Mesothelial cell of epicardium (in vitro differentiated cells): ENCODE measurements at regions not wholly inside any gene's neighbourhood (a gene's known extent, or its start where the extent isn't known, plus 50 kb on each side); places are given as distances from the start of the nearest gene placed in this dataset.

ENCODE experiments used
- DNase-seq, 2 experiments: peaks; one replicate each; pipeline ENCODE4 v3.0.0; 2021; ENCODE audit warnings: low spot score in 2 of 2; ENCODE audit not compliant: unreplicated experiment in 2 of 2
- H3K27ac Mint-ChIP-seq: 2 replicates; pipeline ENCODE4 v1.8.0; 2021; ENCODE audit warnings: mixed read lengths
- H3K27me3 Mint-ChIP-seq: 2 replicates; pipeline ENCODE4 v1.8.0; 2021; ENCODE audit warnings: low read depth, mixed read lengths
- H3K36me3 Mint-ChIP-seq: 2 replicates; pipeline ENCODE4 v1.8.0; 2021; ENCODE audit warnings: mixed read lengths
- H3K4me1 Mint-ChIP-seq: 2 replicates; pipeline ENCODE4 v1.8.0; 2021; ENCODE audit warnings: mixed read lengths
- H3K4me3 Mint-ChIP-seq: 2 replicates; pipeline ENCODE4 v1.8.0; 2021; ENCODE audit warnings: mild to moderate bottlenecking, moderate library complexity, mixed read lengths
- H3K9me3 Mint-ChIP-seq: 2 replicates; pipeline ENCODE4 v1.8.0; 2021; ENCODE audit warnings: mixed read lengths
- TF ChIP-seq, protein P1 (sequence below): fragments of 200-600 bp; sonication (generic); IDR thresholded peaks from one replicate; pipeline ENCODE4 v1.5.0; 2021; ENCODE audit warnings: antibody characterized with exemption; ENCODE audit not compliant: unreplicated experiment

GRCh38 chr1:193413376-193413775 lies 227.0 kb upstream of the B3GALT2 start:
- Mint-ChIP-seq H3K27me3 (no peaks in the 10 kb centered on the region), H3K27ac (no peak overlapping the region), H3K4me1 (peaks cover 58% of the 10 kb centered on the region), H3K4me3 (no peak overlapping the region), H3K36me3 (peaks cover 2% of the 10 kb centered on the region), H3K9me3 (peaks cover 5% of the 10 kb centered on the region)
- no peak for DNase-seq
- TF ChIP-seq, protein P1, sequence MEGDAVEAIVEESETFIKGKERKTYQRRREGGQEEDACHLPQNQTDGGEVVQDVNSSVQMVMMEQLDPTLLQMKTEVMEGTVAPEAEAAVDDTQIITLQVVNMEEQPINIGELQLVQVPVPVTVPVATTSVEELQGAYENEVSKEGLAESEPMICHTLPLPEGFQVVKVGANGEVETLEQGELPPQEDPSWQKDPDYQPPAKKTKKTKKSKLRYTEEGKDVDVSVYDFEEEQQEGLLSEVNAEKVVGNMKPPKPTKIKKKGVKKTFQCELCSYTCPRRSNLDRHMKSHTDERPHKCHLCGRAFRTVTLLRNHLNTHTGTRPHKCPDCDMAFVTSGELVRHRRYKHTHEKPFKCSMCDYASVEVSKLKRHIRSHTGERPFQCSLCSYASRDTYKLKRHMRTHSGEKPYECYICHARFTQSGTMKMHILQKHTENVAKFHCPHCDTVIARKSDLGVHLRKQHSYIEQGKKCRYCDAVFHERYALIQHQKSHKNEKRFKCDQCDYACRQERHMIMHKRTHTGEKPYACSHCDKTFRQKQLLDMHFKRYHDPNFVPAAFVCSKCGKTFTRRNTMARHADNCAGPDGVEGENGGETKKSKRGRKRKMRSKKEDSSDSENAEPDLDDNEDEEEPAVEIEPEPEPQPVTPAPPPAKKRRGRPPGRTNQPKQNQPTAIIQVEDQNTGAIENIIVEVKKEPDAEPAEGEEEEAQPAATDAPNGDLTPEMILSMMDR = no peak

- TF ChIP-seq, protein P1 = no peak
- H3K27me3 Mint-ChIP-seq = no peaks in the 10 kb centered on the region
- H3K9me3 Mint-ChIP-seq = peaks cover 5% of the 10 kb centered on the region
- peaks cover 56% of the 10 kb centered on the region for H3K4me1 Mint-ChIP-seq
- H3K36me3 Mint-ChIP-seq = peaks cover 2% of the 10 kb centered on the region
- peak overlapping the region; percentile 96 for H3K27ac Mint-ChIP-seq
- no peak overlapping the region for H3K4me3 Mint-ChIP-seq
- DNase-seq = no peak
Measured at GRCh38 chr1:193412748-193413147, 226.3 kb upstream of the B3GALT2 start.

- TF ChIP-seq, protein P1 = no peak
- Mint-ChIP-seq H3K4me3 (no peak overlapping the region), H3K4me1 (peaks cover 58% of the 10 kb centered on the region), H3K9me3 (peaks cover 5% of the 10 kb centered on the region), H3K27ac (peak overlapping the region; percentile 96), H3K36me3 (peaks cover 2% of the 10 kb centered on the region), H3K27me3 (no peaks in the 10 kb centered on the region)
- no peak for DNase-seq
Measured at GRCh38 chr1:193411714-193412113, 225.3 kb upstream of the B3GALT2 start.

- Mint-ChIP-seq H3K27ac (peak overlapping the region; percentile 96), H3K36me3 (peaks cover 3% of the 10 kb centered on the region), H3K27me3 (no peaks in the 10 kb centered on the region), H3K9me3 (peaks cover 5% of the 10 kb centered on the region), H3K4me3 (no peak overlapping the region), H3K4me1 (peaks cover 53% of the 10 kb centered on the region)
- DNase-seq = no peak
- TF ChIP-seq, protein P1 = no peak
Measured at GRCh38 chr1:193411215-193411614, 224.8 kb upstream of the B3GALT2 start.

DNA sequence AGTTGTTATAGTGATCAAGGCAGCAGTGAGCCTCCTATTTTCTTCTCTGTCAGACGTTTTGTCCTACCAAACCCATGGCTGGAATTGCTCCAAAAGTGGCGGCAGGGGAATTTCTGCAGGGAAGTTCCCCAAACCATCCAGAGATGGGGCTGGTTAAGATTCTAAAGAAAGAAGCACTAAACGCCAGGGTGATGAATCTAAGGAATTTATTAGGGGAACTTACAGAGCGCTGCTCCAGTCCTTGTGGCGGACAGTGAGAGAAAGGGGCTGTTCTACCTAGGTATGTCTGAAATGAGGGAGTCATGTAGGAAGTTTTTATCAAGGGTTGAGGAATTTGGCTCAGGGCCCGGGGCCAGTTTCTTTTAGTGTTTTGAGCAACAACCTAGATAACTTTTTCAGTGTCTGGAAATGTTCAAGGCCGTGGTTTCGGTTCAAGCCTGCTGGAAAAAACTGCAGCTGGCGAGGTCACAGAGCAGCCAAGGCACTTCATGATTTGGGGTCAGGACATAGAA lies 222.4 kb upstream of the B3GALT2 start:
- H3K4me1 Mint-ChIP-seq = peaks cover 46% of the 10 kb centered on the region
- H3K4me3 Mint-ChIP-seq = peak overlapping the region; percentile 42
- peak overlapping the region; percentile 100 for H3K27ac Mint-ChIP-seq

More for the DNA sequence above, 222.4 kb upstream of the B3GALT2 start:
- Mint-ChIP-seq H3K36me3 (peaks cover 3% of the 10 kb centered on the region), H3K9me3 (peaks cover 9% of the 10 kb centered on the region), H3K27me3 (no peaks in the 10 kb centered on the region)
- TF ChIP-seq, protein P1 = no peak
- peak; percentile 77 to 90 for DNase-seq
